HFFc6 (cell line): ENCODE measurements at regions not wholly inside any gene's neighbourhood (a gene's known extent, or its start where the extent isn't known, plus 50 kb on each side); places are given as distances from the start of the nearest gene placed in this dataset.

ENCODE experiments used
- DNase-seq: peaks from one replicate; pipeline ENCODE4 v3.0.0-alpha.2; 2018
- H3K27ac Mint-ChIP-seq: 2 replicates; pipeline ENCODE4 v1.8.0; 2020; ENCODE audit warnings: mild to moderate bottlenecking, mixed read lengths
- H3K27me3 Mint-ChIP-seq: 2 replicates; pipeline ENCODE4 v1.8.0; 2021; ENCODE audit warnings: mild to moderate bottlenecking, moderate library complexity, mixed read lengths; ENCODE audit not compliant: insufficient read depth
- H3K36me3 Mint-ChIP-seq: 2 replicates; pipeline ENCODE4 v1.8.0; 2021; ENCODE audit warnings: low read depth, mixed read lengths
- H3K4me1 Mint-ChIP-seq: 2 replicates; pipeline ENCODE4 v1.8.0; 2020; ENCODE audit warnings: low read depth, mixed read lengths
- H3K4me3 Mint-ChIP-seq: 2 replicates; pipeline ENCODE4 v1.8.0; 2020; ENCODE audit warnings: mild to moderate bottlenecking, moderate library complexity, mixed read lengths
- H3K9me3 Mint-ChIP-seq: 2 replicates; pipeline ENCODE4 v1.8.0; 2020; ENCODE audit warnings: mild to moderate bottlenecking, mixed read lengths
- CTCF ChIP-seq: fragments of 200-600 bp; sonication (generic); IDR thresholded peaks from 2 replicates; pipeline ENCODE4 v1.5.0; 2021; ENCODE audit warnings: antibody characterized with exemption, mild to moderate bottlenecking

GRCh38 chr14:48429512-48429911 lies 754.1 kb upstream of the MDGA2 start:
- Mint-ChIP-seq H3K9me3 (peaks cover 23% of the 10 kb centered on the region), H3K27ac (no peak overlapping the region), H3K27me3 (no peaks in the 10 kb centered on the region), H3K4me1 (no peaks in the 10 kb centered on the region), H3K36me3 (0 out of 2 replicates have a peak, but pooled peaks cover 6% of the 10 kb centered on the region), H3K4me3 (no peak overlapping the region)
- no peak for TF ChIP-seq CTCF
- DNase-seq: no peak

- no peaks in the 10 kb centered on the region for H3K4me1 Mint-ChIP-seq
- peaks cover 54% of the 10 kb centered on the region for H3K9me3 Mint-ChIP-seq
- no peak for TF ChIP-seq CTCF
- H3K4me3 Mint-ChIP-seq: no peak overlapping the region
- DNase-seq: no peak
- H3K27ac Mint-ChIP-seq: no peak overlapping the region
- H3K27me3 Mint-ChIP-seq: no peaks in the 10 kb centered on the region; the same call in 1 of the 2 replicates
- no peaks in the 10 kb centered on the region for H3K36me3 Mint-ChIP-seq
Observed at GRCh38 chr14:48417715-48418500, 742.5 kb upstream of the MDGA2 start.

GRCh38 chr14:48401321-48401720 lies 725.9 kb upstream of the MDGA2 start:
- TF ChIP-seq CTCF: no peak
- Mint-ChIP-seq H3K4me1 (no peaks in the 10 kb centered on the region), H3K4me3 (no peak overlapping the region), H3K36me3 (no peaks in the 10 kb centered on the region), H3K27ac (no peak overlapping the region), H3K9me3 (peaks cover 26% of the 10 kb centered on the region), H3K27me3 (no peaks in the 10 kb centered on the region)
- DNase-seq: no peak

GRCh38 chr14:48398675-48399282 lies 723.4 kb upstream of the MDGA2 start:
- Mint-ChIP-seq H3K27ac (no peak overlapping the region), H3K4me1 (no peaks in the 10 kb centered on the region), H3K36me3 (no peaks in the 10 kb centered on the region), H3K4me3 (no peak overlapping the region), H3K27me3 (no peaks in the 10 kb centered on the region), H3K9me3 (peaks cover 27% of the 10 kb centered on the region; the same call in 1 of the 2 replicates)
- peak; percentile 20 for DNase-seq
- peak; percentile 72 for TF ChIP-seq CTCF

GRCh38 chr14:48391661-48392060 lies 716.3 kb upstream of the MDGA2 start:
- no peak overlapping the region for H3K27ac Mint-ChIP-seq
- no peaks in the 10 kb centered on the region for H3K4me1 Mint-ChIP-seq
- DNase-seq: no peak
- H3K9me3 Mint-ChIP-seq: peaks cover 30% of the 10 kb centered on the region
- no peaks in the 10 kb centered on the region for H3K27me3 Mint-ChIP-seq
- no peaks in the 10 kb centered on the region; the same call in 1 of the 2 replicates for H3K36me3 Mint-ChIP-seq
- H3K4me3 Mint-ChIP-seq: no peak overlapping the region
- no peak for TF ChIP-seq CTCF
